Left renal pelvis (tissue), 4 donors: ENCODE measurements at regions not wholly inside any gene's neighbourhood (a gene's known extent, or its start where the extent isn't known, plus 50 kb on each side); places are given as distances from the start of the nearest gene placed in this dataset.

Experiments
- DNase-seq, 4 donors: peaks; one replicate each; pipeline ENCODE4 v3.0.0-alpha.2; 2013; ENCODE audit warnings: low read depth in 4 of 4, low spot score in 3 of 4

DNA sequence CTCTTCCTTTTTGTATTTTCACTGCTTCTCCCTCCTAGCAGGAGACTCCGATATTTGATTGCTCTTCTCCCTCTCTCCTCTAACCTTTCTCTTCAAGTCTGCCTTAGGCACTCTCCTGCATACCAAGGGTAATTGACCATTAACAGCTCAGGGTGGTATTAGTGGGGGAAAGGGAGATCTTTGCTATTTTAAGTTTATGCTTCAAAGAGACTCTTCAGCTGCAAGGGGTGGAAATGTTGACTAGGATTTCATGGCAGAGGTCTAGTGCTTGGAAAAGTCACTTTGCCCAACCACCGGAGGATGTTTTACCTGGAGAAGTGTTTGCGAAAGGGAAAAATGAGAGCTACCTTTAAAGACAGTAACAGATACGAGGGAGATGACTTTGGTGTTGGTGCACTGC, 453.7 kb downstream of the SLC4A3 start:
- no peak for DNase-seq

DNA sequence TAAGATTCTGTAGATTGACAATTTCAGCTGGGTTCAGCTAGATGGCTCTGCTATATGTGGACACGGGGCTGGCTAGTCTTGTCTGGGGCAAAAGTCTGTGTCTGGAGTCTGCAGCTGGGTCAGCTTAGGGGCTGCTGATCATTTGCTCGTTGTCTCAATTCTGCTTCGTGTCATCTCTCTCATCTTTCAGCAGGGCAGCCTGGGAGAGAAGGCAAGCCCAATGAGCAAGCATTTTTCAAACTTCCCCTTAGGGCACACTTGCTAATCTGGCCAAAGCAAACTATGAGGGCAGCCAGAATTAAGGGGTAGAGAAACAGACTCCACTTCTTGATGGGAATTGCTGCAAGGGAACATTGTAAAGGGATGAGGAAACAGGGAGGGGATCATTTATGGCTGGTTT, 462.6 kb downstream of the SLC4A3 start:
- no peak for DNase-seq

DNA sequence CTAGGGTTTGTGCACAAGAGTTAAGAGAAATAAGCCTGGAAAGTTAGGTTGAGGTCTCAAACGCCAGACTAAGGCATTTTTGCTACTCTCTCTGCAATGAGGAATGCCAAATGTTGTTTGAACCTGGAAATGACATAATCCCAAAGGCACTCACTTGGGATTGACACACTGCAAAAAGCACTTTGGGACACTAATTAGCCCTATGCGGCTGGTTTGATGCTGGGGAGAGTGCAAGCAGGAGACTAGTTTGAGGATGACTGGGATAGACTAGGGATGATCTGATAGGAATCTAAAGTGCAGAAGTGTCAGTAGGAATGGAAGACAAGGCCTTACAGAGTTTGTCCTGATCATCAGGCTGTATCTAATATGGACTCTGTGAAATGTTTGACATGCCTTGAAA, 469.0 kb downstream of the SLC4A3 start:
- no peak for DNase-seq

DNA sequence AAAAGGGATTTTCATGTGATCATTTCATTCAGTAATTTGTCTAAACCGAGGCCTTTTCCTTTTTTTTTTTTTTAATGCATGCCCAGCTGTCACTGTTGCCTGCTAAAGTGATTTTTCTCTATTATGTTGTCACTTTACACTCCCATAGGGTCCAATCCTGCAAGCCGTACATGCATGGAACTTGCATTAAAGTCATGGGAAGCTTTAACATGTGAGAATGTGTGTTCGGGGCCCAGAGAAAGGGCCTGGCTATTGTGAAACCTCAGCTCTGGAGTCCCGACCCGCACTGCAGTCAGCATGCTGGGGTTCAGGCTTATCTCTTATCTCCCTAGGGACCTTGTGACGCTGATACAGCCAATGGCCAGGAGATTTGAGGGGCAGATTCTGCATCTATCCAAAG, 474.6 kb downstream of the SLC4A3 start:
- DNase-seq, result no peak

DNA sequence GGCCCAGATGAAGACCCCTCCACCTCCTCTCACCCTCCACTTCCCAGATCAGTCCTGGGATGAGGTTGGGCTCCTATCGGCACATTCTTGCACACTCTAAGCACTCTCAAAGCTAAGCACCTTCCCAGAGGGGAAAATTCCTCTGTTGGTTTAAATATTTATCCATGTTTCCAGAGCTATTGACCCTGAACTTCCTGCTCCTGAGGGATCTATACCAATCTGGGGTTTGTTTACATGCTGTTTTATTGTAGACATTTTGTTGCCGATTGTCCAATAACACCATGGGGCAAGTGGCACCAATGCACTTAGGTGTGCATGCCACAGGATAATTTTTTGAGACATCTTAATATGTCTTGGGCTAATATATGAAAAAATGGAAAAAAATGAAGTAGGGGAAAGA, 476.2 kb downstream of the SLC4A3 start:
- DNase-seq, result no peak

DNA sequence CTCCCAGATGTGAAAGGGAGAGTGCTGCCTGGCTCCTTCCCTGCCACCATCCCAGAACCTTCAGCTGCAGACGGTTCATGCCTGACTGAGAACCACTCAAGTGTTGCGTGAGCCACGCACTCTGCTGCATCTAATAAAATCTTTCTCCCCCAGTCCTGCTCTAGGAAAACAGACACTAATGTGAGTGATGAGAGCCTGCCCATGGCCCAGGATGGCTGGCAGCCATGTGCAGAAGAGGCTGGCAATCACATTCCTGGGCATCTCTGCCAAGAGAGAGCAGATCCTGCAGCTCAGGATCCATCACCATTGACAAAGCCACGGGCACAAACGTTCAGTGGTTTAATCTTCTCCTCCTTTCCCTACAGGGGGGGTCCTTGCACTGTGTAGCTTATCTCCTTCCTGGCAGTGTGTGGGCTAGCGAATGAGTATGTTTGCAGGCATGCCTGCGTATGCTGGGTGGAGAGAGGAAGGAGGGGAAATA, 477.5 kb downstream of the SLC4A3 start:
- peak in 1 of 4 donors; percentile 18 for DNase-seq

DNA sequence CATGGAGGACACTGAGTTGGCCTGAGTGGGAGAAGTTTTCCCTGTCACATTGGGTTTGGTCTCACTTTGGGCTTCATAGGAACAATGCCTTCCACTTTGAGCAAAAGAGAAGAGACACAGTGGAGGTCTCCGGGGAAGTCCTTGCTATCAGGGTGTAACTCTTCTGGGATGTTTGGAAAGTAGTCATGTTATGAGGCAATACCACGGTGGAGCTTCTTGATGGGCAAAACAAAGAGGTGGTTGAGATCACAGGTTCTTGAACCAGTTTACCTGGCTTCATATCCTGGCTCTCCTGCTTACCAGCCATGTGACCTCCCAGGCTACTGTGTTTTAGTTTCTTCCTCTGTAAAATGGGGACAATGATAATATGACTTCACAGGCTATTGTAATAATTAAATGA, 478.6 kb downstream of the SLC4A3 start:
- DNase-seq, result no peak

DNA sequence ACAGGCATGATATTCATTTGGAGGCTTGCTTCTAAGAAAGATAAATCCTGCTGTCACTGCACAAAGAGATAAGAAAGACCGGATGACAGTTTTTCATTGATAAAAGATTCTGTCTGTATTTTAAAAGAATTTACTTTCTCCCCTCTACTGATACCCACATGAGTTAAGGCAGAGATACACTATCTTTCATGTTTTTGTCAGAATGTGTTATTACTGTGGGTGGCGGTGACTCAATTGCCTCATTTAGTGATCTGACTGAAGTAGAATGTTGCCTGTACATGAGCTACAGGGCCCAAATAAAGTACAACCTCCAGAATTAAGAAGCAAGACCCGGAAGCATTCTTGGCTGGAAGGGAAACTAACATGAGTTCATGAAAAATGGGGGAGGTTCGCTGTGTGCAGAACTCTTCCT, 480.0 kb downstream of the SLC4A3 start:
- no peak for DNase-seq

DNA sequence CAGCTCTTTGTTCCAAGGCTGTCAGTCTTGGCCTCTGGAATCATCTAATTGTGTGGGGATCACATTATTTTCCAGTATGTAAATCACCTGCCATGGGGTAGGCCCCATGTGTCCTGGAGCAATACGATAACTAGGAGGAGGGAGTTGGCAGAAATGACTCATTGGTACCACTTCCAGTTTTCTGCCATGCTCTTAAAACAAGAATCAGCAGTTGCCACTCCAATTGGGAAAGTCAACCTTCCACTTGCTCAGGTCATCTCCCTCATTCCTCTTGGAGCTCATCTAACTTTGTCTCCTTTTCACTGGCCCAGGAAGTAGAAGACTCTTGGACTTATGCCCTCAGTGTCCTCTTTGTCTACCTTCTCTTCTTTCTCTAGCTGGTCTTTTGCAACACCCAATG, 487.0 kb downstream of the SLC4A3 start:
- no peak for DNase-seq

DNA sequence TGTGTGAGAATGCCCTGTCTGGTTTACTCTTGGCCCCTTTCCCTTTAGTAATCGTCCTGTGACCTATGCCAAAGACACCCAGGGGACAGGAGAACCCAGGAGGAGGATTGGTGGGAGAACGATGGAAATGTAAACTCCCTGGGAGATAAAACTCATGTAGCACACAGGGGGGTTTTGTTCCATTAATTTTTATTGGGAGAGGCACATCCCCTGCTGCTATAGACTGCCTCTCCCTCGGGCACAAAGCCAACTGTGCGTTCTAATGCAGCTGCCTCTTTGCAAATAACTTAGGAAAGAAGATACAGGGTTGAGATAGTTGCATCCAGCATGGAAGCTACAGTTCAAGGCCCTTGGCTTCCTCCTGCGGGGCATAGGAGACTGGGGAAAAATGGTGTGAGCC, 489.6 kb downstream of the SLC4A3 start:
- DNase-seq, result no peak

DNA sequence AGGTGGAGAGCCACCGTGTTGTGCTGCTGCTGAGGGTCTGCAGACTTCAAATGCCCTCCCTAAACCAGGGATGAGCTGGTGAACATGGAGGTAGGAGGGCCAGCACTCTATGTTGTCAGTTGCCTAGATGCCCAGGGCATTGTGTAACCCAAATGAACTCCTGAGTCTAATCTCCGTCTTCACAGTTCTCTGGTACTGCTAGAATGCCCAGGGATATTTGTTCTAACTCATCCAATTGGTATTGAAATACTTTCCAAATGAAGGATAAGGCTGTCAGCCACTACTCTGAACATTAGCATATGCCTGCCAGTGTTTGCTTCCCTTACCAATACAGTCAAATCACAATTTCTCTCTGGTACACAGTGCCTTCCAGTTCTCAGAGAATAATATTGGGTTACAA, 492.6 kb downstream of the SLC4A3 start:
- DNase-seq, result no peak

DNA sequence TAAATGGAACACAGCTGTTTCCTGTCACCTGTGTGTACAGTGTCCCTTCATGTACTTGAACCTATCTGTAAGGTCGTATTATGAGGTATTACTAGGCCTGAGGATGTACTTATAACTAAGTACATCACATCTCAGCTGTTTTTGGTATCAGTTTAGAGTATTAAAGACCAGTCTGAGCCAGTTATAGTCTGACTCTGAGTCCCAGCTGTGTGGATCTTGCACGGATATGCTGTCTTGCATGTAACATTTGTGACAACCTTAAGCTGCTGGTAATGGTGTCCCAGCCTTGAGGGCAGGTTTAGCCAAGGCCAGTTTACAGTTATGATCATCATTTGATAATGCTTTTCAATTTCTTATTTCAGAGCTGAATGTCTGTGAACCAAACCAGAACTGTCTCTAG, 496.3 kb downstream of the SLC4A3 start:
- DNase-seq, result no peak

DNA sequence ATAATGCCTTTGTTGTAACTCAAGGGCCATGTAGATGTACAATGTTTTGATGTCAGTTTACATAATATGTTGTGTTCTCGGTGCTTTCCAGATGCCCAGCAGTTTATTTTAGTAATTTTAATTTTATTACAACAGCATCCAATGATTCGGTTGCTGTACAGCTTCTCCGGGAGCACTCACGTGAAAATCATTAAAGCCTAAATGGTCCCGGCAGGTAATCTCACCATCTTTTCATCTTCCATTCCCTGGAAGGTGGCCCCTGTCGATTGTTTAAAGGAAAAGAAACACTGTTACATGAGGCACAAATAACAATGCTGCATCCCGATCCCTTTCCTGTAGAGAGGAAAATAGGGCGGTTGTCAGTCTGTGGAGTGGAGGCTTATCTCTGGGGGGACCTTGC, 498.1 kb downstream of the SLC4A3 start:
- DNase-seq, result no peak

DNA sequence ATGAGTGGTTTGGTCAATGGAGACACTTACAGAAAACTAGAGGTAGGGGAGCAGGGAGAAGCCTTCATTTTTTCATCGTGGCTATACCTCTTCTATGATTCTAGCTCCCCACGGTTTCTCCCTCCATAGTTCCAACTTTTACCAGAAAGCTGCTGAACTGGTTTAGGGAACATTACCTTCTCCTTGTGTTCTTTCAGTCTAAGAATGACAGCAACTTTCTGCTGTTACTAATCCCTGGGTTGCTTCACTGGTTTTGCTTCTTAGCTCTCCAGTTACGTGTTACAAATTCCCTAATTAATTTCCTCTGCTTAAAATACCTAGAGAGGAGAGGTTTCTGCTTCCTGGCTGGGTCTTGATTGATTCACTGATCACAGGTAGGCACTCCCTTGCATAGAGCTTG, 499.9 kb downstream of the SLC4A3 start:
- no peak for DNase-seq

DNA sequence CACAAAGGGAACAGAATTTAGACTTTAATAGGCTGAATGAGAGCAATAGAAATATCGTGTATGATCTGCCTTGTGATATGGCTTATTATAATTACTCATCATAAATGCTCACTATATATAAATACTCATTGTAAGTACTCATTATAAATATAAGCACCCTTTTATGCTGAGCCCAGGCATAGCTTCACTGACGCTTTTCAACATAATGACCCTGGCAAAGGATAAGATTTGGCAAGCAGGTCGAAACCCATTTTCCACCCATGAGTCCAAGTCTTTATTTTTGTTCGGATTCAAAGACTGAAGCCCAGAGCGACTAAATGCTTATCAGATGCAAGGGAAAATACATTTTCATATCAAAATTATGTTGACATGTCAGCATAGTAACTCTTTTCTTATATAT, 500.4 kb downstream of the SLC4A3 start:
- DNase-seq, result no peak

DNA sequence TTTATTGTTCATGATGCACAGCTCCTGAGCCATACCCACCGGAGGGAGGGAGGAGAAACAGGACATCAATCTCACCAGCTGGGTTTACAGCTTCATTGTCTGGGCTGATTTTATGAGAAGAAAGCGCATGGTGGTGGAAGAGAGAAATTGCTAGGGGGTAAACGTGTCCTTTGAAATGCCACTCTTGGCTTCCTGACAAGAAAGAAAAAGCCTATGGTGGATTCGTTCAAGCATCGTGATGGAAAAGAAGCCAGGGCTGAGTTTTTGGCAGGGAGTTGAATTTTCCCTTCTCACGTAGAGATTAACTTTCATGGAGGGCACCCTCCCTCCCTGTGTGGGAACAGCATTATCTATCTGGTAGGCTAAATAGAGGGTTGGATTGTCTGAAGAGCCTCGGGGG, 502.0 kb downstream of the SLC4A3 start:
- no peak for DNase-seq

DNA sequence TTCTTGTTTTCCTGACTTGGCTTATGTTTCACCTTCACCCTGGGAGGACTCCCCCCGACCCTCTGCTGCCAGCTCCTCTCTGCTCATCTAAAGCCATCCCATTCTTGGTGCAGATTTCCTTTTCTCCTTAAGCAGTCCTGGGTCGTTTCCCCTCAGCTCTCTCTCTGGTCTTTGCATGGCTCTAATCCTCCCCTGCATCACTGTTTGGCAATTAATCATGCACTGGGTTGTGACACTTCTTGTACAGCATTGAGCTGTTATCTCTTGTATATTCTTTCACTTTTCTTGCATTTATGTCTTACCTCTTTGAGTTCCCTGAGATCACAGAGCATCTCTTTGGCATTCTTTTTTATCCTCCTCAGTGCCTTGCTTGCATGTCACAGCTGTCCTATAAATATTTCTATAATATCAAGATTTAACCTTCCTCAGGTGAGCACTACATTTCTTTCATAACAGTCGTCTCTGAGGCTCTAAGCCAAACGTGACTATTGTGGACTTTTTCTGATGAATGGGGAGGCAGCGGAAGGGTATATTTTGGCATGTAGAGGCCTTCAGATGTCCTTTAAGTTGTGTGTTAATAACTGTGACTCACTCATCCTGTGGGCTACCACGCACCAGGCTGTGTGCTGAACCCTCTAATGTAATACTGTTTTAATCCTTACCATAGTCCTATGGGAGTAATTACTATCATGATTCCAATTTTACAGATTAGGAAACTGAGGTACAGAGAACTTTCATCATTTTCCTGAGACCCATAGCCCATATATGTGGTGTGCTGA, 507.5 kb downstream of the SLC4A3 start:
- no peak for DNase-seq

DNA sequence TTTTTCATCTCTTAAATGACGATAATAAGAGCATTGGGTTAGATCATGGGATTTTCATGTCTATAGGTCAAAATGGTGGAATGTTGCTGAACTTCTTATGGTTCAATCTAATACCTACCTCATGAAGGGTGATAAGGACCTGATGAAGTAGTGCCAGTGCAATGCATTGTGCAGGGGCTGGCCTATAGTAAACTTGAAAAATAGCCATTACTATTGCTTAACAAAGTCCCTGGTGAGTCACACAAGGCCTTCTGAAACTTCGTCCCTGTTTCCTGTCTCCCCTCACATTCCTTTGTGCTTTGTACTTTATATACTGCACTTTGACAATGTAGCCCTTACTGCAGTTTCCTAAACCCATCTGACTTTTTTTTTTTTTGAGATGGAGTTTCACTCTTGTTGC, 515.9 kb downstream of the SLC4A3 start:
- DNase-seq, result no peak

DNA sequence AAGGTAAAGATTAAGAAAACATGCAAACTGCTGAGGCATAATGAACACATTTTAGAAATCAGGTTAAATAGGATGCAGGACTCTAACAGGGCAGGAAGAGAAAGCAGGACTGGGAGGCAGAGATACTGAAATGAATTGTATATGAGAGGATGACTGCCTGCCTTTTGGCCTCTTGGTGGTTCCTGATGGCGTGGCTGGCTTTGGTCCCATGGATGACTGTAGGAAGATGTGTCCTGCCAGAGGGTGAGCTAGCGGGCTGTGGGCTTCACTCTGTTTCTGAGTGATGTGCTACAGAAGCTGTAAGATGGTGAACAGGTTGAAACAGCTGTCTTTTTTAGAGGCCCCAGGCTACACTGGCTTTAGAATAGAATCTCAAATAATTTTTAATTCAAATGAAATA, 517.0 kb downstream of the SLC4A3 start:
- DNase-seq, result no peak

DNA sequence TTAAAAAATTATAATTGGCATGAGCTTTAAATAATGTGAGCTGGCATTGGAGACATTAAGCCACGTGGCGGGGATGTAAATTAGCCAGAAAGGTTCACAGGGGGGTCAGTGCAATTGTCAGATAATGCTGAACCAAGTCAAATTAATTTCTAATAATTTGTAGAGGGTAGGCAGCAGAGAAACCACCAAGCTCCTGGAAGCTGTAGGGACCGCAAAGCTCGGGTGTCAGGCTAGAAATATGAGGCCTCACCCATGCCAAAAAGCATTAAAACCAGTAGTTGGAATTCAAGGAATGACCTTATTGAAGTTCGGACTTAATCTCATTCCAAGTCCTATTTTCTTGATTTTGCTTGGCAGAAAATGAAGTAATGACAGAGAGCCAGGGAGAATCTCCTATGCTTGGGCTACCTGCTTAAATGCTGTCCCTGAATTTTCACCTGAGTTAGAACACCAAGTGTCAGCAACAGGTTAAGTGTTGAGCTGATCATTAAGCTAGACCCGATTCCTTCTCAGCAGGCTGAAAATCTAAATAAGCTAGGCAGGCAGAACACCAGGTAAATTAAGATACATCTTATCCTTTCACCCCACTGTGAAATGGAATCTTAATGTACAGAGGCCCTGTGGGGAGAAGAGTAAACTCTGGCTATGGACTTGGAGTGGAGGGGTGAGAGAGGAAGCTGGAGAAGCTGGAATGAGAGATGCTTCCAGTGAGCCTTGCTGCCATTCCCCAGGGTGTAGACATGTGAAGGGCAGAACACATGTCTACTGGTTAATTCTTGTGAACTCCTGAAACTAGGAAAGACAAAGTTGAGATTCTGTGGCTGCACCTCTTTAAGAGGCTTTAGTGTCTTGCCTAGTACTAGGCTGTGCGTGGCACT, 520.0 kb downstream of the SLC4A3 start:
- no peak for DNase-seq

DNA sequence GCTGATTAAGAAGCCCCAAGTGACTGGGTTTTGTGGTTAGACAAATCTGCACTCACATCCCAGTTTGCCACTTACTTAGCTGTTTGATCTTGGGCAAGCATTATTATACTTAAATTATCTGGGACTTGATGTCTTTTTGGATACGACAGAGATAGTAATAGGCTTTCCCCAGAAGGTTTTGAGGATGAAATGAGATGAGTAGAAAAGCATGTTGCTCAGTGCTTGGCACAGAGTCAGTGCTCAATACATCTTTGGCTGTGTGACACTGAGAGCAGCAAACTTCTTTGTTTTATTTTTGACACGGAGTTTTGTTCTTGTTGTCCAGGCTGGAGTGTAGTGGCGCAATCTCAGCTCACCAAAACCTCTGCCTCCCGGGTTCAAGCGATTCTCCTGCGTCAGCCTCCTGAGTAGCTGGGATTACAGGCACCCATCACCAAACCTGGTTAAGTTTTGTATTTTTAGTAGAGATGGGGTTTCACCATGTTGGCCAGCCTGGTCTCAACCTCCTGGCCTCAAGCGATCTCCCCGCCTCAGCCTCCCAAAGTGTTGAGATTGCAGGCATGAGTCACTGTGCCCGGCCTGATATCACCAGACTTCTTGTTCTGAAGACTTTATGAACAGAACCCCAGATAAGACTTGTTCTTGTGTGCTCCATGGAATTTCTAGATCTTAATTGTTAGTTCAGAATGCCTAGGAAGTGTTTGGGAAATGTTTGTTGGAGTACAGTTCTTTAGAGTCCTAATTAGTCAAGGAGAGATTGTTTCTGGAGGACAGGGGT, 521.2 kb downstream of the SLC4A3 start:
- DNase-seq, result no peak
